GM18519 (cell line): ENCODE measurements at regions not wholly inside any gene's neighbourhood (a gene's known extent, or its start where the extent isn't known, plus 50 kb on each side); places are given as distances from the start of the nearest gene placed in this dataset.

Experiments
- ATAC-seq: cut with Tn5 transposase; IDR thresholded peaks from one replicate; pipeline ENCODE4 v1.9.1; 2021; ENCODE audit warnings: mild to moderate bottlenecking, moderate library complexity; ENCODE audit not compliant: unreplicated experiment, low FRiP score

- no peak for ATAC-seq
Measured at GRCh38 chr20:19807946-19808330, 49.9 kb downstream of the RIN2 start.

GRCh38 chr20:19808498-19808897 lies 50.4 kb downstream of the RIN2 start:
- ATAC-seq = no peak

- ATAC-seq = no peak
Measured at GRCh38 chr20:19809505-19809904, 51.4 kb downstream of the RIN2 start.

GRCh38 chr20:19811231-19811630 lies 53.2 kb downstream of the RIN2 start:
- ATAC-seq = no peak

GRCh38 chr20:19812056-19812455 lies 54.0 kb downstream of the RIN2 start:
- no peak for ATAC-seq

GRCh38 chr20:19812696-19813095 lies 54.6 kb downstream of the RIN2 start:
- no peak for ATAC-seq

GRCh38 chr20:19813846-19814640 lies 56.0 kb downstream of the RIN2 start:
- ATAC-seq = no peak

- no peak for ATAC-seq
Measured at GRCh38 chr20:19815553-19815991, 57.5 kb downstream of the RIN2 start.

- no peak for ATAC-seq
Measured at GRCh38 chr20:19816386-19816785, 58.3 kb downstream of the RIN2 start.

- ATAC-seq = no peak
Measured at GRCh38 chr20:19817017-19817416, 59.0 kb downstream of the RIN2 start.

- ATAC-seq = no peak
Measured at GRCh38 chr20:19819149-19819548, 61.1 kb downstream of the RIN2 start.

- ATAC-seq = no peak
Measured at GRCh38 chr20:19820555-19821211, 62.6 kb downstream of the RIN2 start.

- no peak for ATAC-seq
Measured at GRCh38 chr20:19821606-19822005, 63.5 kb downstream of the RIN2 start.

GRCh38 chr20:19823216-19823615 lies 65.2 kb downstream of the RIN2 start:
- ATAC-seq = no peak

GRCh38 chr20:19823971-19824370 lies 65.9 kb downstream of the RIN2 start:
- ATAC-seq = no peak

GRCh38 chr20:19824861-19825260 lies 66.8 kb downstream of the RIN2 start:
- ATAC-seq = no peak

- ATAC-seq = no peak
Measured at GRCh38 chr20:19826179-19826914, 68.3 kb downstream of the RIN2 start.

GRCh38 chr20:19827818-19828217 lies 69.8 kb downstream of the RIN2 start:
- ATAC-seq = peak; percentile 23

- peak; percentile 89 for ATAC-seq
Measured at GRCh38 chr20:19828232-19828631, 70.2 kb downstream of the RIN2 start.

- no peak for ATAC-seq
Measured at GRCh38 chr20:19830211-19830785, 72.2 kb downstream of the RIN2 start.

GRCh38 chr20:19832875-19833274 lies 74.8 kb downstream of the RIN2 start:
- no peak for ATAC-seq
